Gastroesophageal sphincter (tissue), 4 donors: ENCODE measurements at regions not wholly inside any gene's neighbourhood (a gene's known extent, or its start where the extent isn't known, plus 50 kb on each side); places are given as distances from the start of the nearest gene placed in this dataset.
"Not testable (repeated sequence)": the region's sequence is repeated elsewhere in the genome, so short reads cannot be mapped to it uniquely, and the experiment has no call there.

ENCODE experiments used
- ATAC-seq: fragments of 150-250 bp; one replicate; pipeline ENCODE4 v1.9.1; 2016; ENCODE audit warnings: mild to moderate bottlenecking, moderate library complexity
- H3K27ac ChIP-seq, 4 donors: fragments of 200-600 bp; sonication (generic) in 3 of 4; 1 replicate in 3 of 4; 2 replicates in 1 of 4; pipeline ENCODE4 v1.5.1; 2016 to 2019
- H3K27me3 ChIP-seq: fragments of 200-600 bp; sonication (generic); one replicate; pipeline ENCODE4 v1.5.1; 2019
- H3K36me3 ChIP-seq, 2 donors: fragments of 200-600 bp; sonication (generic); one replicate each; pipeline ENCODE4 v1.5.1; 2019; ENCODE audit warnings: control low read depth in 1 of 2
- H3K4me1 ChIP-seq, 3 donors: fragments of 200-600 bp; sonication (generic); 1 replicate in 2 of 3; 2 replicates in 1 of 3; pipeline ENCODE4 v1.5.1; 2016 to 2019; ENCODE audit warnings: control low read depth in 2 of 3
- H3K4me3 ChIP-seq, 2 donors: fragments of 200-600 bp; sonication (generic); one replicate each; pipeline ENCODE4 v1.5.1; 2019; ENCODE audit warnings: mild to moderate bottlenecking in 1 of 2, moderate library complexity in 1 of 2
- H3K9me3 ChIP-seq, 3 donors: fragments of 200-600 bp; sonication (generic); one replicate each; pipeline ENCODE4 v1.5.1; 2017 to 2019; ENCODE audit warnings: control low read depth in 2 of 3
- EP300 ChIP-seq: sonication (generic); formaldehyde crosslinking; IDR thresholded peaks from one replicate; pipeline ENCODE4 v1.6.1; 2017; ENCODE audit warnings: antibody characterized with exemption, mild to moderate bottlenecking
- POLR2A ChIP-seq, 2 donors: fragments of 450-650 bp; IDR thresholded peaks; one replicate each; pipeline ENCODE4 v1.6.1; 2017; ENCODE audit warnings: antibody characterized with exemption in 2 of 2, mild to moderate bottlenecking in 2 of 2, moderate library complexity in 1 of 2
- POLR2AphosphoS5 ChIP-seq: sonication (generic); formaldehyde crosslinking; IDR thresholded peaks from one replicate; pipeline ENCODE4 v1.6.1; 2017; ENCODE audit warnings: antibody characterized with exemption
- WGBS, 2 donors: methylation state at CpG; one replicate each; pipeline ENCODE4 v1.1.5; 2018; ENCODE audit warnings: low coverage in 1 of 2; 5-methylcytosine and 5-hydroxymethylcytosine counted together
- TF ChIP-seq, protein P1 (sequence below), 4 experiments: fragments of 200-600 bp in 2 of 4; fragments of 450-650 bp in 2 of 4; sonication (generic) in 1 of 4; IDR thresholded peaks; one replicate each; pipeline ENCODE4 v1.5.1; 2017 to 2019; ENCODE audit warnings: antibody characterized with exemption in 4 of 4, mild to moderate bottlenecking in 2 of 4, moderate library complexity in 2 of 4

DNA sequence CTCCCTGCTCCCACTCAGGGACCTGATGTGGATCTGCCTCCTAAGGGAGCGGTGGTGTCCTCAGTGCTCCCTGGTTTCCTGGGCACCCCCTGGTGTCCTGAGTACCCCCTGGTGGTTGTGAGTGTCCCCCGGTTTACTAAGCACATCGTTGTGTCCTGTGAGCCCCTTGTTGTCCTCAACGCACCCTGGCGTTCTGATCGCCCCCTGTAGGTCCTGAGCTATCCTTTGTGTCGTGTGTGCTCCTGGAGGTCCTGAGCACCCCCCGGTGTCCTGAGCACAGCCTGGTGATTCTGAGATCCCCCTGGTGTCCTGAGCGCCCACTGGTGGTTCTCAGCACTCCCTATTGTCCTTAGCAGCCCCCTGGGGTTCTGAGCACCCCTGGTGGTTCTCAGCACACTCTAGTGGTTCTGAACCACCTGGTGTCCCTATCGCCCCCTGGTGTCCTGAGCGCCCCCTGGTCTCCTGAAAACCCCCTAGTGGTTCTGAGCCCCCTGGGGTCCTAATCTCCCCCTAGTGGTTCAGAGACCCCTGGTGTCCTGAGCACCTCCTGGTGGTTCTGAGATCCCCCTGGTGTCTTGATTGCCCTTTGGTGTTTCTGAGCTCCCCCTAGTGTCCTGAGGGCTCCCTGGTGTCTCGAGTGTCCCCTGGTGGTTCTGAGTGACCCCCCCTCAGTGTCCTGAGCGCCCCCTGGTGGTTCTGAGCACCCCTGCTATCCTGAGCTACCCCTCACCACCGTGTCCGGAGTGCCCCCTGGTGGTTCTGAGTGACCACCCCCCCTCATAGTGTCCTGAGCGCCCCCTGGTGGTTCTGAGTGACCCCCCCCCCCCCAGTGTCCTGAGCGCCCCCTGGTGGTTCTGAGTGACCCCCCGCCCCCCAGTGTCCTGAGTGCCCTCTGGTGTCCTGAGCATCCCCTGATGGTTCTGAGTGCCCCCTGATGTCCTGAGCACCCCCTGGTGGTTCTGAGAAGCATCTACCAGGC, 615.1 kb downstream of the TMEM121 start:
- H3K9me3 ChIP-seq, result no peaks in the 10 kb centered on the region
- TF ChIP-seq POLR2AphosphoS5, result no peak
- TF ChIP-seq, protein P1, sequence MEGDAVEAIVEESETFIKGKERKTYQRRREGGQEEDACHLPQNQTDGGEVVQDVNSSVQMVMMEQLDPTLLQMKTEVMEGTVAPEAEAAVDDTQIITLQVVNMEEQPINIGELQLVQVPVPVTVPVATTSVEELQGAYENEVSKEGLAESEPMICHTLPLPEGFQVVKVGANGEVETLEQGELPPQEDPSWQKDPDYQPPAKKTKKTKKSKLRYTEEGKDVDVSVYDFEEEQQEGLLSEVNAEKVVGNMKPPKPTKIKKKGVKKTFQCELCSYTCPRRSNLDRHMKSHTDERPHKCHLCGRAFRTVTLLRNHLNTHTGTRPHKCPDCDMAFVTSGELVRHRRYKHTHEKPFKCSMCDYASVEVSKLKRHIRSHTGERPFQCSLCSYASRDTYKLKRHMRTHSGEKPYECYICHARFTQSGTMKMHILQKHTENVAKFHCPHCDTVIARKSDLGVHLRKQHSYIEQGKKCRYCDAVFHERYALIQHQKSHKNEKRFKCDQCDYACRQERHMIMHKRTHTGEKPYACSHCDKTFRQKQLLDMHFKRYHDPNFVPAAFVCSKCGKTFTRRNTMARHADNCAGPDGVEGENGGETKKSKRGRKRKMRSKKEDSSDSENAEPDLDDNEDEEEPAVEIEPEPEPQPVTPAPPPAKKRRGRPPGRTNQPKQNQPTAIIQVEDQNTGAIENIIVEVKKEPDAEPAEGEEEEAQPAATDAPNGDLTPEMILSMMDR (IDR thresholded peaks at IDR 0.05), result peak in 1 of 4 experiments; percentile 10
- no peak overlapping the region for H3K4me3 ChIP-seq
- H3K27me3 ChIP-seq, result peaks cover 12% of the 10 kb centered on the region
- H3K4me1 ChIP-seq, result no peaks in the 10 kb centered on the region
- H3K27ac ChIP-seq, result no peak overlapping the region
- WGBS, 2 donors, result 40% methylated on average over 1 of the region's 18 CpGs; no CpG with 5 or more reads in 1 of the 2 donors
- no peaks in the 10 kb centered on the region for H3K36me3 ChIP-seq
- no peak for ATAC-seq

DNA sequence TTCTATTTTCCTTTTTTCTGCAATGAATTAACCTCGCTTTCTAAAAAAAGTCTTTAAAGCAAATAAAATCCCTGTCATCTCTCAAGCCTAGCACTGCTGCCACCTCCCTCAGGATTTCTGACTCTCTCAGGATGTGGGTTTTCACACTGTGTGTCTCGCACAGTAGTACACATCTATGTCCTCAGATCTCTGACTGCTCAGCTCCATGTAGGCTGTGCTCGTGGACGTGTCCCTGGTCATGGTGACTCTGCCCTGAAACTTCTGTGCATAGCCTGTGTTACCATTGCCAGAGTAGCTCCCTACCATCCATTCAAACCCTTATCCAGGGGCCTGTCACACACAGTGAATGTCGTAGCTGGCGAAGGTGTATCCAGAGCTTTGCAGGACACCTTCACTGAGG, 619.3 kb downstream of the TMEM121 start:
- not testable (repeated sequence) for H3K36me3 ChIP-seq
- 56 to 64% methylated on average over 3 to 4 of the region's 6 CpGs for WGBS, 2 donors

DNA sequence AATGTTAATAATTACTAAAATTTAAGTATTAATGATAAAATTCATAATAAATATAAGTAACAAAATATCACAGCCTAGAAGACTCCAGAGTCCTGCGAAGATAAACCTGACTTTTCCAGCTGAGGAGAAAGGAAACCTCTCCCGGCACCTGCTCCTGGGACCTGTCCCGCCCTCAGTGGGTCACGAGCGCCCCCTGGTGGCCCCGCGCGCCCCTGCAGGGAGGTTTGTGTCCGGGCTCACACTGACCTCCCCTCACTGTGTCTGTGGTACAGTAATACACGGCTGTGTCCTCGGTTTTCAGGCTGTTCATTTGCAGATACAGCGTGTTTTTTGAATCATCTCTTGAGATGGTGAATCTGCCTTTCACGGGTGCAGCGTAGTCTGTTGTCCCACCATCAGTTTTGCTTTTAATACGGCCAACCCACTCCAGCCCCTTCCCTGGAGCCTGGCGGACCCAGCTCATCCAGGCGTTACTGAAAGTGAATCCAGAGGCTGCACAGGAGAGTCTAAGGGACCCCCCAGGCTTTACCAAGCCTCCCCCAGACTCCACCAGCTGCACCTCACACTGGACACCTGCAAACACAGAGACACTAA, 627.1 kb downstream of the TMEM121 start:
- WGBS, 2 donors, result 12 to 40% methylated on average over 6 to 12 of the region's 17 CpGs
- TF ChIP-seq, protein P1 (IDR thresholded peaks at IDR 0.05), result peak; percentile 50 to 95 (median 72)
- H3K4me1 ChIP-seq, H3K9me3 ChIP-seq, H3K27ac ChIP-seq, ATAC-seq, H3K4me3 ChIP-seq, H3K36me3 ChIP-seq: not testable (repeated sequence)
- H3K27me3 ChIP-seq, result peaks cover 41% of the 10 kb centered on the region

More for the DNA sequence above, 619.3 kb downstream of the TMEM121 start:
- not testable (repeated sequence) for H3K27ac ChIP-seq, ATAC-seq, H3K9me3 ChIP-seq, H3K4me1 ChIP-seq, H3K4me3 ChIP-seq
- H3K27me3 ChIP-seq, result peaks cover 23% of the 10 kb centered on the region

DNA sequence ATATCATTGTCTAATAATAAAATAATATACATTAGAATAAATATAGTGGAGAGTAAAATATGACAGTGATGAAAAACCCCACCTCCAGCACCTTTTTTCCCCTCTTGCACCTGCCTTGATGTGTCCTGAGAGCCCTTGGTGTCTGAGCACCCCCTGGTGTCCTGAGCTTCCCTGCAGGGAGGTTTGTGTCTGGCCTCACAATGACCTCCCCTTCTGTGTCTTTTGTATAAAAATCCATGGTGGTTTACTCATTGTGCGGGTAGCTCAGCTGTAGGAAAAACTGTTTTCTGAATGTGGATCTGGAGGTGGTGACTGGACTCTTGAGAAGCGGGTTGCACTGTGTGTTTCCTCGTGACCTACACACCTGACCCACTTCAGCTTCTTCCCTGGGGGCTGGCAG, 636.9 kb downstream of the TMEM121 start:
- no peaks in the 10 kb centered on the region for H3K9me3 ChIP-seq
- 72 to 100% methylated on average over 1 to 3 of the region's 3 CpGs for WGBS, 2 donors
- no peak overlapping the region for H3K27ac ChIP-seq
- TF ChIP-seq, protein P1 (IDR thresholded peaks at IDR 0.05), result no peak
- TF ChIP-seq POLR2AphosphoS5, result no peak
- TF ChIP-seq POLR2A (IDR thresholded peaks at IDR 0.05), result no peak
- TF ChIP-seq EP300, result no peak
- H3K4me3 ChIP-seq, result no peak overlapping the region
- ATAC-seq, result no peak
- H3K27me3 ChIP-seq, result peaks cover 52% of the 10 kb centered on the region
- H3K4me1 ChIP-seq, result no peaks in the 10 kb centered on the region
- H3K36me3 ChIP-seq, result no peaks in the 10 kb centered on the region

DNA sequence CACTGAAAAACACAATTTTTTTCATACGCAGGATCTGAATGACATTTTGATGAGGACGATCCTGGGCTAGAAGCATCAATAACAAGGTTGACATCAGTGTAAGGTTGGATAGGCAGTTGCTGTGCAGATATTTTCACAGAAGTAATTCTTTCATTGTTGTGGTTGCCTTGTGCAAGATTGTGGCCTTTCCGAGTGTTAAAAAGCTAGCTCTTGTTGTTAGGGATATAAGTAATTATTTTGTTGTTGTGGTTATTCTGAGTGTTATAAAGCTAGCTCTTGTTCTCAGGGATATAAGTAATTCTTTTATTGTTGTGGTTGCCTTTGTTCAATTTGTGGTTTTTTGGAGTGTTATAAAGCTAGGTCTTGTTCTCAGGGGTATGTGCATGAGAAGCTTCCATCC, 637.4 kb downstream of the TMEM121 start:
- H3K9me3 ChIP-seq, H3K4me1 ChIP-seq, H3K4me3 ChIP-seq, ATAC-seq, H3K27ac ChIP-seq, H3K36me3 ChIP-seq: not testable (repeated sequence)
- WGBS, 2 donors, result 52 to 86% methylated on average over 1 to 2 of the region's 3 CpGs
- H3K27me3 ChIP-seq, result peaks cover 49% of the 10 kb centered on the region

DNA sequence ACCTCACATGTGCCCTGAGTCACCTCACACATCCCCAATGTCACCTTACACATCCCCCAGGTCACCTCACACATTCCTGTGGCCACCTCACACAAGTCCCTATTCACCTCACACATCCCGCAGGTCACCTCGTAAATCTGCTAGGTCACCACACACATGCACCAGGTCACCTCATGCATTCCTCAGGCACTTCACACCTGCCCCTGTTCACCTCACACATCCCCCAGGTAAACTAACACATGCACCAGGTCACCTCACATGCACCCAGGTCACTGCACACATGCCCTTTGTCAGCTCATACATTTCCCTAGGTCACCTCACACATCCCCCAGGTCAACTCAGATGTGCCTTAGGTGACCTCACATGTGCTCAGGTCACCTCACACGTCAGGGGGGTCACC, 639.8 kb downstream of the TMEM121 start:
- peaks cover 49% of the 10 kb centered on the region for H3K27me3 ChIP-seq
- 71 to 78% methylated on average over 3 of the region's 3 CpGs for WGBS, 2 donors
- no peaks in the 10 kb centered on the region for H3K4me1 ChIP-seq
- no peak for ATAC-seq
- H3K9me3 ChIP-seq, result no peaks in the 10 kb centered on the region
- TF ChIP-seq EP300, result no peak
- TF ChIP-seq POLR2AphosphoS5, result no peak
- no peak for TF ChIP-seq POLR2A (IDR thresholded peaks at IDR 0.05)
- TF ChIP-seq, protein P1 (IDR thresholded peaks at IDR 0.05), result no peak
- H3K4me3 ChIP-seq, result no peak overlapping the region
- H3K27ac ChIP-seq, result no peak overlapping the region
- H3K36me3 ChIP-seq, result no peaks in the 10 kb centered on the region
